Lower lobe of right lung (tissue), 2 donors: ENCODE measurements at regions not wholly inside any gene's neighbourhood (a gene's known extent, or its start where the extent isn't known, plus 50 kb on each side); places are given as distances from the start of the nearest gene placed in this dataset.

Experiments used
- ATAC-seq, 2 donors: fragments of 200-7000 bp; cut with Tn5 transposase; one replicate each; pipeline ENCODE4 v1.9.1; 2020 to 2022; ENCODE audit warnings: mild to moderate bottlenecking in 2 of 2, moderate library complexity in 2 of 2
- DNase-seq: peaks from one replicate; pipeline ENCODE4 v3.0.0-alpha.2; 2020
- H3K27ac ChIP-seq: fragments of 200-600 bp; one replicate; pipeline ENCODE4 v1.8.0; 2022
- H3K27me3 ChIP-seq: fragments of 200-600 bp; one replicate; pipeline ENCODE4 v1.8.0; 2022; ENCODE audit warnings: low read depth
- H3K36me3 ChIP-seq: fragments of 200-600 bp; one replicate; pipeline ENCODE4 v1.8.0; 2022; ENCODE audit warnings: mild to moderate bottlenecking
- H3K4me1 ChIP-seq: fragments of 200-600 bp; one replicate; pipeline ENCODE4 v1.8.0; 2022
- H3K4me3 ChIP-seq: fragments of 200-600 bp; one replicate; pipeline ENCODE4 v1.8.0; 2022; ENCODE audit warnings: mild to moderate bottlenecking
- H3K9me3 ChIP-seq: fragments of 200-600 bp; one replicate; pipeline ENCODE4 v1.8.0; 2022
- intact Hi-C: fragments of 100-400 bp; cut with DNase I; formaldehyde crosslinking; loops from one replicate; pipeline ENCODE4 v1.11.0; 2022
- TF ChIP-seq, protein P1 (sequence below): fragments of 200-600 bp; IDR thresholded peaks from one replicate; pipeline ENCODE4 v1.8.0; 2022; ENCODE audit warnings: antibody characterized with exemption, mild to moderate bottlenecking
- donor health status: DM: no; HTN: yes; CAD: no; lungs with severe emphysema.

DNA sequence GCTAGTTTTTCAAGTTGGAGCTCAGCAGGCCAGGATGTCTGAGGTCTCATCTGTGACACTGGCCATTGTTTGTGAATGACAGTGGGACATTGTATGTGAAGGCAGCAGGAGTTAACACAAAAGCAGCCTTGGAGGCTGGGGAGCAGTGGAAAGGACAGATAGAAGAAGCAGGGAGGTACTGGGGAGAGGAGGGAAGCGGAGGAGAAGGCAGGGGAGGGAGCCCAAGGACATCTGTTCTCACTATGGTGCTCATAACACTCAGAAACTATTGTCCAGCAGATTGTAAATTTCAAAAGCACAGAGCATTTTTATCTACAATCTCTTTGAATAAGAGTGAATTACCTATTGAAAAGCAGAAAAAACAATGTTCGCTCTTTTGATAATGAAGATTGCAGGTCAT is 253.6 kb upstream of the DIPK2B start:
- DNase-seq (no peak), ATAC-seq (no peak)
- TF ChIP-seq, protein P1, sequence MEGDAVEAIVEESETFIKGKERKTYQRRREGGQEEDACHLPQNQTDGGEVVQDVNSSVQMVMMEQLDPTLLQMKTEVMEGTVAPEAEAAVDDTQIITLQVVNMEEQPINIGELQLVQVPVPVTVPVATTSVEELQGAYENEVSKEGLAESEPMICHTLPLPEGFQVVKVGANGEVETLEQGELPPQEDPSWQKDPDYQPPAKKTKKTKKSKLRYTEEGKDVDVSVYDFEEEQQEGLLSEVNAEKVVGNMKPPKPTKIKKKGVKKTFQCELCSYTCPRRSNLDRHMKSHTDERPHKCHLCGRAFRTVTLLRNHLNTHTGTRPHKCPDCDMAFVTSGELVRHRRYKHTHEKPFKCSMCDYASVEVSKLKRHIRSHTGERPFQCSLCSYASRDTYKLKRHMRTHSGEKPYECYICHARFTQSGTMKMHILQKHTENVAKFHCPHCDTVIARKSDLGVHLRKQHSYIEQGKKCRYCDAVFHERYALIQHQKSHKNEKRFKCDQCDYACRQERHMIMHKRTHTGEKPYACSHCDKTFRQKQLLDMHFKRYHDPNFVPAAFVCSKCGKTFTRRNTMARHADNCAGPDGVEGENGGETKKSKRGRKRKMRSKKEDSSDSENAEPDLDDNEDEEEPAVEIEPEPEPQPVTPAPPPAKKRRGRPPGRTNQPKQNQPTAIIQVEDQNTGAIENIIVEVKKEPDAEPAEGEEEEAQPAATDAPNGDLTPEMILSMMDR = no peak
- no peak overlapping the region for H3K4me3 ChIP-seq
- no peak overlapping the region for H3K27ac ChIP-seq
- H3K9me3 ChIP-seq = no peaks in the 10 kb centered on the region
- no peaks in the 10 kb centered on the region for H3K27me3 ChIP-seq
- no peaks in the 10 kb centered on the region for H3K4me1 ChIP-seq
- no peaks in the 10 kb centered on the region for H3K36me3 ChIP-seq
- intact Hi-C loops = no loop called here

DNA sequence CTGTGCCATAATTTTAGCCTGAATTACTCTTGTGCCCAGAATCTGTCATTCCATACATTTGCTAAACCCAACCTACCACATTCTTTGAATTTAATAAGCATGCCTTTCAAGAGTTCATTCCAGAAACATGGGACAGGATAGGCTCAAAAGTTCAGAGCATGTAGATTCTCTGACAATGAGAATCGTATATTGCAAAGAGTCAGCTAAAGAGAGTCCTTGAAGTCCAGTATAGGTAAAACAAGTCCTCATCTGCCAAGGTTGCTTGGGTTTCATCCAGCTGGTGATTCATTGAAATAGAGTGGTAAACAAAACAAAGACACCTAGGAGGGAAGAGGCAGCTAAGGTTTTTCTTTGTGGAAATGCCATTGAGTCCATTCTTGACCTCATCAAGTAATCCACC is 249.3 kb upstream of the DIPK2B start:
- no peaks in the 10 kb centered on the region for H3K27me3 ChIP-seq
- no peaks in the 10 kb centered on the region for H3K9me3 ChIP-seq
- H3K4me1 ChIP-seq = no peaks in the 10 kb centered on the region
- no peak for ATAC-seq
- no peak overlapping the region for H3K4me3 ChIP-seq
- DNase-seq = no peak
- TF ChIP-seq, protein P1 = no peak
- intact Hi-C loops = no loop called here
- no peaks in the 10 kb centered on the region for H3K36me3 ChIP-seq
- H3K27ac ChIP-seq = no peak overlapping the region

DNA sequence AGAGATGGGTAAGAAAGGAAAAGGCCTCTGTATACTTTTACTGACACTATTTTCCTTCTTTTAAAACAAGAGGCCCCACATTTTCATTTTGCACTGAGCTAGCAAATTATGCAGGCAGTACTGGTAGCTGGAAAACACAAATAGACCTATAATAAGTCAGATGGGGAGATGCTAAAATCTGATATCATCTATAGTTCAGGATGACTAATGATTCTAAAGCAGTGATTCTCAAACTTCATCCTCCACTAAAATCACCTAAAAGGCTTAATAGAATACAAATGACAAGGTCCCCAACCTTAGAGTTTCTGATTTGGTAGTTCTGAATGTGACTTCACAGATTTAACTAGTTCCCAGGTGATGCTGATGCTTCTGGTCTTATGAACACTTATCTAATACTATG is 247.3 kb upstream of the DIPK2B start:
- ATAC-seq = no peak
- intact Hi-C loops = no loop called here

DNA sequence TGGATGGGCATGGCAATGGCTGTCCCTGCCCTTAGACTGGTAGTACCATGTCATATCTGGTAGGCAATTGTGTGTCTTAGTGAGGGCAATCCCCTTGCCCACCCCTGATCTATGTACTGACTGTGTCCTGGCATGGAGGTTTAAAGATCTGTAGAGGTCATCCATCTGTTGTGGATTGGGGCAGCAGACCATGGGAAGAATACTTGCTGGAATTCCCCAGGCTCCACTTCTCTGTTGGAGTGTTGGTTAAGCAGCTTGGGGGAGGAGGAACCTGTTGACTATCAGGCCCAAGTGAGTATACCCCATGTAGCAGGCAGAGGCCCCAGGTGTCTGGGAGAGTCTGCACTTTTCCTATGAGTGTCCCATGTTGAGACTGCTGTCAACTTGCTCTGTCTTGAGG is 246.7 kb upstream of the DIPK2B start:
- intact Hi-C loops = no loop called here
- Histone ChIP-seq H3K4me1 (no peaks in the 10 kb centered on the region), H3K9me3 (no peaks in the 10 kb centered on the region), H3K27ac (no peak overlapping the region), H3K27me3 (no peaks in the 10 kb centered on the region), H3K4me3 (no peak overlapping the region), H3K36me3 (no peaks in the 10 kb centered on the region)
- DNase-seq (no peak), ATAC-seq (no peak)
- TF ChIP-seq, protein P1 = no peak

More for the DNA sequence above, 247.3 kb upstream of the DIPK2B start:
- H3K4me3 ChIP-seq = no peak overlapping the region
- no peaks in the 10 kb centered on the region for H3K9me3 ChIP-seq
- H3K27me3 ChIP-seq = no peaks in the 10 kb centered on the region
- no peak for DNase-seq
- no peak overlapping the region for H3K27ac ChIP-seq
- TF ChIP-seq, protein P1 = no peak
- H3K4me1 ChIP-seq = no peaks in the 10 kb centered on the region
- H3K36me3 ChIP-seq = no peaks in the 10 kb centered on the region

DNA sequence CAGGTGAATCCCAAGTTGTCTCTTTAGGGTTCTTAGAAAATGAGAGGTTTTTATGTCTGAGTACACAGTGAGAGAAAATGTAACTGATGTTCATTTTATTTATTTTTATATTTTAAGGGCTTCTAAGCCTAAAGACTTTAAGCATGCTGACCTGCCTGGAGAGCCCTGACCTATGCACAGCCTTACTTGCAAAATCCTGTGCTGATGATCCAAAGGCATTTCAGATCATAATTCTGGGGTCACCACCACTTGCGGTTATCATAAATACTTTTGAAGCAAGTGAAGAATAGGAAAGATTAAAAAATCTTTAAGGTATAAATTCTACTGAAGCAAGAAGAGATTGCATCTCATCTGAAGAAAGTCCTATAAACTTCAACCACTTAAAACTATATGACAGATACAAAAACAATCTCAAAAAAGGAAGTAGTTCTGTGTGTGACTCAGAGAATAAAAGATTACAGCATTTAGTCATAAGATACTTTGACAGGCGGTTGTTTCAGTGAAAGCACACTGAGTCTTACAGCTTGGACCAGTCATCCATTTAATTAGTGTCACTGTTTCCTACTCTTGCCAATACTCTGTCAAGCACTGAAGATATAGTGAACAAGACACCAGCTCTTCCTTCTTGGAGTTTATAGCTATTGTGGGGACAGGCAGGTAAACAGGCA is 245.2 kb upstream of the DIPK2B start:
- Histone ChIP-seq H3K4me3 (no peak overlapping the region), H3K4me1 (no peaks in the 10 kb centered on the region), H3K27me3 (no peaks in the 10 kb centered on the region), H3K27ac (no peak overlapping the region), H3K9me3 (no peaks in the 10 kb centered on the region), H3K36me3 (no peaks in the 10 kb centered on the region)
- TF ChIP-seq, protein P1 = no peak
- peak in 1 of 2 donors; percentile 45 for ATAC-seq
- intact Hi-C loops = no loop called here
- DNase-seq = no peak
